Thoracic aorta (tissue), 2 donors: ENCODE measurements at regions not wholly inside any gene's neighbourhood (a gene's known extent, or its start where the extent isn't known, plus 50 kb on each side); places are given as distances from the start of the nearest gene placed in this dataset.

ENCODE experiments used
- ATAC-seq: fragments of 150-250 bp; one replicate; pipeline ENCODE4 v1.8.0; 2017; ENCODE audit warnings: low read depth; ENCODE audit not compliant: insufficient number of reproducible peaks, low FRiP score
- DNase-seq: peaks from one replicate; pipeline ENCODE4 v3.0.0-alpha.2; 2020; ENCODE audit warnings: low spot score
- H3K27ac ChIP-seq, 2 donors: fragments of 200-600 bp; sonication (generic); 1 replicate in 1 of 2; 2 replicates in 1 of 2; pipeline ENCODE4 v1.5.1; 2016; ENCODE audit warnings: mild to moderate bottlenecking in 2 of 2, moderate library complexity in 2 of 2
- H3K27me3 ChIP-seq: fragments of 200-600 bp; sonication (generic); replicated peaks from 2 replicates; pipeline ENCODE4 v1.6.0; 2016; ENCODE audit warnings: mild to moderate bottlenecking; ENCODE audit not compliant: insufficient read depth
- H3K36me3 ChIP-seq: fragments of 200-600 bp; sonication (generic); one replicate; pipeline ENCODE4 v1.5.1; 2016
- H3K4me1 ChIP-seq, 2 donors: fragments of 200-600 bp; sonication (generic); 1 replicate in 1 of 2; 2 replicates in 1 of 2; pipeline versions ENCODE4 v1.5.1 to v1.6.0; 2016; ENCODE audit warnings: low read depth in 2 of 2, mild to moderate bottlenecking in 1 of 2; ENCODE audit not compliant: control insufficient read depth in 1 of 2
- H3K4me3 ChIP-seq: fragments of 200-600 bp; sonication (generic); 2 replicates; pipeline ENCODE4 v1.5.1; 2016; ENCODE audit warnings: mild to moderate bottlenecking
- H3K9me3 ChIP-seq: fragments of 200-600 bp; sonication (generic); 2 replicates; pipeline ENCODE4 v1.5.1; 2016
- CTCF ChIP-seq: fragments of 200-600 bp; sonication (generic); IDR thresholded peaks from one replicate; pipeline ENCODE4 v1.5.1; 2019; ENCODE audit warnings: antibody characterized with exemption

DNA sequence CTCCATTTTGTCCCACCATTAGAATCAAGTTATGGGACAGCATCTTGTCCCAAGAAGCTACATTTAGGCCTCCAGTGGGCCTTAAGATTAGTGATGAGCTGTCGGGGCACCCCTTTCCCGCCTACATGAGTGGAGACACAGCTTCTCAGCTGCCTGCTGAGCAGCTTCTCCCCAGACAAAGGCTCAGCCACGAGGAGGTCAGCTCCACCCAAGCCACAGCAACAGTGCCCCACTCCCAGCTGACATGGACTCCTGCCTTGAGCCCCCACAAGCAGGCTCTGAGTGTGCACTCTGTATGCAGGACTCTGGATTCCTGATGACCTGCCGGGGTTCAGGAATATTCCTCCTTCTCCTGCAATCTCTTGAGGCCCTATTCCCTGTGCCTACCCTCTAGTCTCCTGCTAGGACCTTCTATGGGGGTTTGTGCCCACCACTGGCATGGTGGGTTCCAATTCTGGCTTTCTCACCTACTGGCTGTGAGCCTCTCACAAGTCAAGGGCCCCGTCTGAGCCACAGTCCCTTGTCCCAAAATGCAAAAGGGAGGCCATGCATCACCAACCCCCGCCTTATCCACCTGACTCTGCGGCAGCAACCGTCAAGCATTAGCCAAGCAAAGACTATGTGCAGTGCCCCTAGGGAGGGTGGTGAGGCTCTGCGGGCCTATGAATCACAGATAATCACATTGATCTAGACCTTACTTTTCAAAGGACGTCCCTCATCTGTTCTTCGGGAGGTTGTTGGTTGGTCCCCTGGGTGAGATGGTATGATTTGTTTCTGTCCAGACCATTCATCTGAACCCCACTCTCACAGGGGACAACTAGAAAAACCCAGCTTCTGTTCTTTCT is 269.1 kb downstream of the MED10 start:
- Histone ChIP-seq H3K4me3 (no peak overlapping the region), H3K36me3 (no peaks in the 10 kb centered on the region), H3K27me3 (no peaks in the 10 kb centered on the region), H3K9me3 (no peaks in the 10 kb centered on the region), H3K4me1 (no peaks in the 10 kb centered on the region), H3K27ac (no peak overlapping the region)
- ATAC-seq (no peak), DNase-seq (no peak)
- no peak for TF ChIP-seq CTCF

DNA sequence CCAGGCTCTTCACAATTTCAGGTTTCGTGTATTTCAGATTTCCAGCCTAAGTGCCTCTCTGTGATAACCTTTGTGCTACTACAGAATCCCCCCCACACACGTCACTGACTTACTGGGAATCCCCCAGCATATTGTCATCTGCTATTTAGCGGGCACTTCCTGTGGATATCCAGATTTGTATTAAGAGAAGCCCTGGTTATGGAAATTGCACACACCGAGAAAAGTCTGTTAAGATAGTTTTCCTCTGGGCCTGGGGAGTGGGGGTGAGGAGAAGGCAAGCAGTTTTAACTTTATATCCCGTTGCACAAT is 269.9 kb downstream of the MED10 start:
- TF ChIP-seq CTCF, result no peak
- Histone ChIP-seq H3K9me3 (no peaks in the 10 kb centered on the region), H3K4me1 (no peaks in the 10 kb centered on the region), H3K27ac (no peak overlapping the region), H3K36me3 (no peaks in the 10 kb centered on the region), H3K27me3 (no peaks in the 10 kb centered on the region), H3K4me3 (no peak overlapping the region)
- ATAC-seq, result no peak
- DNase-seq, result no peak

DNA sequence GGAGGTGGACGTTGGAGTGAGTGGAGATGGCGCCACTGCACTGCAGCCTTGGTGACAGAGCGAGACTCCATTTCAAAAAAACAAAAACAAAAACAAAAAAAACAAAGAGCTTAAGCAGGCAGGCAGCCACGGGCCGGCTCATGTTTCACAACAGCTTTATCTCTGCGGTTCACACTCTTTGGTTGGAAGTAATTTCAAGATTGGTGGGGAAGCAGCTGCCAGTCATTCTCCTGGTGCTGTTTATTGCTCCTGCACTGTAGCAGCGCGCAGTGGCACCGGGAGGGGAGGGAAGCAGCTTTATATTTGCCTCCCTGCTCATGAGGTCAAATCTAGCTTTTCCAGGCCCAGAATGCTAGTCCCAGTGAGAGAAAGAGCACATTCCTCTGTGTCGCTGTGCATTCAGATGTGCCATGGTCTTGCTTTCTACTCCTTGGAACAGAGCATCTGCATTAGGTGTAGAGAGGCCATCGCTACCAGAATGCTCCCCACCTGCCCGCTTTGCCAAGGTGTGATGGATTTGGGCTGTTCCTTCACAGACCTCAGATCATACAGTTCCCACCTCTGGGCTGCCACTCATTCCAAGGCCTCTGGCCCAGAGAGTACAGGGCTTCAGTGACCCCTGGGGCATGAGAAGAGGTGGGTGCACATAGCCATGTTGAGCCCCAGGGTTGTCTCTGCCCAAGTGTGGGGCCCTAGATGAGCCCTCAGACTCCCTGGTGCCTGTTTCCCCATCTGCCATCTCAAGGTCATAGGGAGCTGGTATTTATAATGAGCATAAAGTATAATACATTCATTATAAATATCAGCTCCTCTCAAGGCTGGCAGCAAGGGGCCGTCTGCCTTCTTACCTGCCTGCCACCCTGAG is 270.4 kb downstream of the MED10 start:
- Histone ChIP-seq H3K27ac (no peak overlapping the region), H3K4me3 (no peak overlapping the region), H3K4me1 (no peaks in the 10 kb centered on the region), H3K27me3 (no peaks in the 10 kb centered on the region), H3K9me3 (no peaks in the 10 kb centered on the region), H3K36me3 (no peaks in the 10 kb centered on the region)
- ATAC-seq (no peak), DNase-seq (no peak)
- no peak for TF ChIP-seq CTCF

GRCh38 chr5:6106756-6107155 is 271.6 kb downstream of the MED10 start:
- no peaks in the 10 kb centered on the region for H3K36me3 ChIP-seq
- no peak overlapping the region for H3K4me3 ChIP-seq
- no peak for DNase-seq
- H3K9me3 ChIP-seq, result no peaks in the 10 kb centered on the region
- H3K27ac ChIP-seq, result no peak overlapping the region
- H3K27me3 ChIP-seq, result no peaks in the 10 kb centered on the region
- no peak for TF ChIP-seq CTCF
- no peak for ATAC-seq
- H3K4me1 ChIP-seq, result no peaks in the 10 kb centered on the region

DNA sequence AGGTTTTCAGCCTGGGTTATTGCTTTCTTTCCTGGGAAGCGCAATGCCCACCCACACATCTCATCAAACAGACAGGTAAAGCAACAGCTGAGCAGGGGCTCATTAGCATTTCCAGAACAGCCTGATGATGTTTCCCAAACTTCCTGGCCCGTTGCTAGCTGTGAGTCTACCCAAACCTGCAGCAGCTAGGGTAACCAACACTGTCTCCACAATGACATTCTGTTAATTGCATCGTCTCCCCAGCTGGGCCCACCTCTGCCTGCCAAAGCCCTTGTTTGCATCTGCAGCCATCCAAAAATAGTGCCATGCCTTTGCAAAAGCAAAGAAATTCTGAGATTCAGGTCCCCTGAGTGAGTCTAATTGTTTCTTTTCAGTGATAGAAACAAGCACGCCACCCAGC is 273.0 kb downstream of the MED10 start:
- H3K9me3 ChIP-seq, result no peaks in the 10 kb centered on the region
- TF ChIP-seq CTCF, result no peak
- no peak overlapping the region for H3K27ac ChIP-seq
- no peaks in the 10 kb centered on the region for H3K27me3 ChIP-seq
- no peak for ATAC-seq
- no peak overlapping the region for H3K4me3 ChIP-seq
- H3K36me3 ChIP-seq, result no peaks in the 10 kb centered on the region
- no peak for DNase-seq
- no peaks in the 10 kb centered on the region for H3K4me1 ChIP-seq
